ENCODE measurements at regions not wholly inside any gene's neighbourhood (a gene's known extent, or its start where the extent isn't known, plus 50 kb on each side); places are given as distances from the start of the nearest gene placed in this dataset.

DNA sequence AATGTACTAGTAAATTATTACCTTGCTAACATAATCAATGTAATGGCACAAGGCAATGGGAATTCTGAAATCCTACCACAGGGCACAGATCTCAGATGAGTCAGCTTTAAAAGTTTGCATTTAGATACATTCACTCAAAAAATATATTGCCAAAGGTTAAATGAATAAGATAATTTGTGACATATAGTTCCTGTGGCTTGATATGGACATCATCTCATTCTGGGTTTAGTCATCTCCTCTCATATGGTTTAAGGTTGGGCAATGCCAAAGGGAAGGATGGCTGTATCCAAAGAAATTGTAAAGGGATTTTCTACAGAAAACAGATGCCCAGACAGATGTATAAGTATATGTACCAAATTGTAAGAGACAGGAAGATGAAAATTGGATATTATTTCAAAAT is 1065.0 kb downstream of the LRFN5 start:
- no peak overlapping the region for H3K4me2 ChIP-seq (ENCODE audit: low read depth, low read length)
- FAIRE-seq = no peak

DNA sequence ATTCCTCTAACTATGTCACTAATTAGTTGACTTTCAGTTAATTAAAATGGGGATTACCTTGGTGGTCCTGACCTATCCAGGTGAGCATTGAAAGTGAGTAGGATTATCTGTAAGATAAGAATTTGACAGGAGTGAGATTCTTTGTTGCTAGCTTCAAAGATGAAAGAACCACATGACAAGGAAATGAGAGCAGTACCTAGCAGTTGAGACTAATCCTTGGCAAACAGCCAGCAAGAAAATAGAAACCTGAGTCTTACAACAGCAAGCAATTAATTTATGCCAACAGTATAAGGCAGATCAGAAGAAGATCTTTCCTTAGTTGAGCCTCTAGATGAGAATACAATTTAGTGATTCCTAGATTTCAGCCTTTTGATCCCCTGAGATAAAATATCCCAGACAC is 1058.4 kb downstream of the LRFN5 start:
- no peak overlapping the region for H3K4me3 ChIP-seq (replicated peaks in 1 of 3; ENCODE audit: insufficient read depth in 1 of 3, low read depth in 2 of 3, low read length in 3 of 3)
- no peaks in the 10 kb centered on the region for H3K4me1 ChIP-seq (ENCODE audit: insufficient read depth, low read length)
- intact Hi-C loops (cut with micrococcal nuclease; ENCODE audit: unreplicated experiment) = no loop called here
- no peak overlapping the region for H2AFZ ChIP-seq (ENCODE audit: low read length)
- ATAC-seq (no peak), FAIRE-seq (no peak), DNase-seq (ENCODE audit: low spot score) (no peak)
- no TSS peak for BruUV-seq (replicated peaks)
- TF ChIP-seq ZFP36 (IDR thresholded peaks at IDR 0.05; ENCODE audit: borderline replicate concordance, low read depth, low read length, partially characterized antibody) (no peak), KDM2A (CRISPR knock-in tag; IDR thresholded peaks at IDR 0.05; ENCODE audit: borderline replicate concordance, low read depth) (no peak), ZNF709 (CRISPR knock-in tag; IDR thresholded peaks at IDR 0.05) (no peak), FOXO1 (CRISPR knock-in tag; IDR thresholded peaks at IDR 0.05) (no peak), ZNF124 (CRISPR knock-in tag; IDR thresholded peaks at IDR 0.05) (no peak), ZNF253 (CRISPR knock-in tag; IDR thresholded peaks at IDR 0.05; ENCODE audit: borderline replicate concordance) (no peak), ZNF30 (CRISPR knock-in tag; IDR thresholded peaks at IDR 0.05) (no peak), RFX3 (CRISPR knock-in tag; IDR thresholded peaks at IDR 0.05) (no peak), PHF8 (CRISPR knock-in tag; IDR thresholded peaks at IDR 0.05) (no peak), SIX1 (CRISPR knock-in tag; IDR thresholded peaks at IDR 0.05; ENCODE audit: borderline replicate concordance) (no peak), ZNF83 (CRISPR knock-in tag; IDR thresholded peaks at IDR 0.05; ENCODE audit: borderline replicate concordance) (no peak), SMARCC2 (IDR thresholded peaks at IDR 0.05) (no peak), SRSF4 (IDR thresholded peaks at IDR 0.05; ENCODE audit: low read depth, low read length, poor library complexity, severe bottlenecking) (no peak), GTF2F1 (IDR thresholded peaks at IDR 0.05; ENCODE audit: low read length) (no peak), ISL2 (CRISPR knock-in tag; IDR thresholded peaks at IDR 0.05) (no peak)
- TF ChIP-seq, protein P1, sequence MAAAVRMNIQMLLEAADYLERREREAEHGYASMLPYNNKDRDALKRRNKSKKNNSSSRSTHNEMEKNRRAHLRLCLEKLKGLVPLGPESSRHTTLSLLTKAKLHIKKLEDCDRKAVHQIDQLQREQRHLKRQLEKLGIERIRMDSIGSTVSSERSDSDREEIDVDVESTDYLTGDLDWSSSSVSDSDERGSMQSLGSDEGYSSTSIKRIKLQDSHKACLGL (CRISPR knock-in tag; IDR thresholded peaks at IDR 0.05) = no peak
- H3K36me3 ChIP-seq (replicated peaks in 1 of 2; ENCODE audit: control insufficient read depth in 1 of 2, insufficient read depth in 2 of 2, low read length in 2 of 2) = no peaks in the 10 kb centered on the region
- in situ Hi-C loops (cut with HindIII; ENCODE audit: extremely low pct_ligation_motif_present, low pct_unique_long_range_greater_than_20kb) = no loop called here
- no peak overlapping the region for H3K4me2 ChIP-seq (ENCODE audit: low read depth, low read length)
- no peaks in the 10 kb centered on the region for H4K20me1 ChIP-seq (ENCODE audit: insufficient read depth, low read length)
- no peaks in the 10 kb centered on the region for H3K79me2 ChIP-seq (ENCODE audit: insufficient read depth, low read length)
- no peak overlapping the region for H3K27ac ChIP-seq (ENCODE audit: extremely low read length, insufficient read depth, low read length)
- ChIA-PET CTCF (ENCODE audit: low intra/inter-chr PET ratio, low total read pairs) (no interaction called here), POLR2A (no interaction called here)
- no peaks in the 10 kb centered on the region for H3K27me3 ChIP-seq (ENCODE audit: control insufficient read depth in 1 of 2, insufficient read depth in 2 of 2, low read length in 2 of 2)
- no peak overlapping the region for H3K9ac ChIP-seq (ENCODE audit: insufficient read depth, low read depth, low read length)
- H3K9me3 ChIP-seq (ENCODE audit: low read length) = peaks cover 96% of the 10 kb centered on the region

More for the DNA sequence above, 1065.0 kb downstream of the LRFN5 start:
- no TSS peak for BruUV-seq (replicated peaks)
- Histone ChIP-seq H3K36me3 (replicated peaks in 1 of 2; ENCODE audit: control insufficient read depth in 1 of 2, insufficient read depth in 2 of 2, low read length in 2 of 2) (no peaks in the 10 kb centered on the region), H3K9ac (ENCODE audit: insufficient read depth, low read depth, low read length) (no peak overlapping the region), H4K20me1 (ENCODE audit: insufficient read depth, low read length) (no peaks in the 10 kb centered on the region), H3K27me3 (ENCODE audit: control insufficient read depth in 1 of 2, insufficient read depth in 2 of 2, low read length in 2 of 2) (no peaks in the 10 kb centered on the region), H3K79me2 (ENCODE audit: insufficient read depth, low read length) (no peaks in the 10 kb centered on the region), H3K4me3 (replicated peaks in 1 of 3; ENCODE audit: insufficient read depth in 1 of 3, low read depth in 2 of 3, low read length in 3 of 3) (no peak overlapping the region), H3K4me1 (ENCODE audit: insufficient read depth, low read length) (no peaks in the 10 kb centered on the region), H3K9me3 (ENCODE audit: low read length) (peaks cover 96% of the 10 kb centered on the region), H3K27ac (ENCODE audit: extremely low read length, insufficient read depth, low read length) (no peak overlapping the region), H2AFZ (ENCODE audit: low read length) (no peak overlapping the region)
- ChIA-PET CTCF (ENCODE audit: low intra/inter-chr PET ratio, low total read pairs) (no interaction called here), POLR2A (no interaction called here)
- DNase-seq (ENCODE audit: low spot score) = no peak
- in situ Hi-C loops (cut with HindIII; ENCODE audit: extremely low pct_ligation_motif_present, low pct_unique_long_range_greater_than_20kb) (no loop called here), intact Hi-C loops (cut with micrococcal nuclease; ENCODE audit: unreplicated experiment) (no loop called here)
- no peak for ATAC-seq
- TF ChIP-seq ZNF264 (CRISPR knock-in tag; IDR thresholded peaks at IDR 0.05) (no peak), ZBTB42 (CRISPR knock-in tag; IDR thresholded peaks at IDR 0.05) (no peak), ZNF629 (CRISPR knock-in tag; conservative IDR thresholded peaks at IDR 0.05) (no peak), ZNF564 (CRISPR knock-in tag; IDR thresholded peaks at IDR 0.05) (no peak), KLF12 (CRISPR knock-in tag; IDR thresholded peaks at IDR 0.05; ENCODE audit: borderline replicate concordance) (no peak), KLF15 (CRISPR knock-in tag; IDR thresholded peaks at IDR 0.05; ENCODE audit: borderline replicate concordance) (no peak), JUNB (CRISPR knock-in tag; IDR thresholded peaks at IDR 0.05; ENCODE audit: borderline replicate concordance) (no peak)
- TF ChIP-seq, protein P2, sequence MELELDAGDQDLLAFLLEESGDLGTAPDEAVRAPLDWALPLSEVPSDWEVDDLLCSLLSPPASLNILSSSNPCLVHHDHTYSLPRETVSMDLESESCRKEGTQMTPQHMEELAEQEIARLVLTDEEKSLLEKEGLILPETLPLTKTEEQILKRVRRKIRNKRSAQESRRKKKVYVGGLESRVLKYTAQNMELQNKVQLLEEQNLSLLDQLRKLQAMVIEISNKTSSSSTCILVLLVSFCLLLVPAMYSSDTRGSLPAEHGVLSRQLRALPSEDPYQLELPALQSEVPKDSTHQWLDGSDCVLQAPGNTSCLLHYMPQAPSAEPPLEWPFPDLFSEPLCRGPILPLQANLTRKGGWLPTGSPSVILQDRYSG (CRISPR knock-in tag; IDR thresholded peaks at IDR 0.05) = no peak
